ENCODE measurements at regions not wholly inside any gene's neighbourhood (a gene's known extent, or its start where the extent isn't known, plus 50 kb on each side); places are given as distances from the start of the nearest gene placed in this dataset.

DNA sequence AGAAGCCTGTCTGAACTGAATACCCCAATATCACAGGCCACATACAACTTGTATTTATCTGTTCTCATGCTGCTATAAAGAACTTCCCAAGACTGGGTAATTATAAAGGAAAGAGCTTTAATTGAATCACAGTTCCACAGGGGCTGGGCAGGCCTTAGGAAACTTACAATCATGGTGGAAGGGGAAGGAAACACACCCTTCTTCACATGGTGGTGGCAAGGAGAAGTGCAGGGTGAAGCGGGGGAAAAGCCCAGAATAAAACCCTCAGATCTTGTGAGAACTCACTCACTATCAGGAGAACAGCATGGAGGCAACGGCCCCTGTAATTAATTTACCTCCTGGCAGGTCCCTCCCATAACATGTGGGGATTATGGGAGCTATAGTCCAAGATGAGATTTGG lies 50.3 kb upstream of the FNDC1 start:
- TF ChIP-seq, protein P1, sequence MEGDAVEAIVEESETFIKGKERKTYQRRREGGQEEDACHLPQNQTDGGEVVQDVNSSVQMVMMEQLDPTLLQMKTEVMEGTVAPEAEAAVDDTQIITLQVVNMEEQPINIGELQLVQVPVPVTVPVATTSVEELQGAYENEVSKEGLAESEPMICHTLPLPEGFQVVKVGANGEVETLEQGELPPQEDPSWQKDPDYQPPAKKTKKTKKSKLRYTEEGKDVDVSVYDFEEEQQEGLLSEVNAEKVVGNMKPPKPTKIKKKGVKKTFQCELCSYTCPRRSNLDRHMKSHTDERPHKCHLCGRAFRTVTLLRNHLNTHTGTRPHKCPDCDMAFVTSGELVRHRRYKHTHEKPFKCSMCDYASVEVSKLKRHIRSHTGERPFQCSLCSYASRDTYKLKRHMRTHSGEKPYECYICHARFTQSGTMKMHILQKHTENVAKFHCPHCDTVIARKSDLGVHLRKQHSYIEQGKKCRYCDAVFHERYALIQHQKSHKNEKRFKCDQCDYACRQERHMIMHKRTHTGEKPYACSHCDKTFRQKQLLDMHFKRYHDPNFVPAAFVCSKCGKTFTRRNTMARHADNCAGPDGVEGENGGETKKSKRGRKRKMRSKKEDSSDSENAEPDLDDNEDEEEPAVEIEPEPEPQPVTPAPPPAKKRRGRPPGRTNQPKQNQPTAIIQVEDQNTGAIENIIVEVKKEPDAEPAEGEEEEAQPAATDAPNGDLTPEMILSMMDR (IDR thresholded peaks at IDR 0.05), result no peak
- no peak for TF ChIP-seq EZH2 (IDR thresholded peaks at IDR 0.05; ENCODE audit: borderline replicate concordance, insufficient read depth, low read depth, low read length, poor library complexity, severe bottlenecking)

Data from B cell (primary cell).